ENCODE measurements at regions not wholly inside any gene's neighbourhood (a gene's known extent, or its start where the extent isn't known, plus 50 kb on each side); places are given as distances from the start of the nearest gene placed in this dataset.

DNA sequence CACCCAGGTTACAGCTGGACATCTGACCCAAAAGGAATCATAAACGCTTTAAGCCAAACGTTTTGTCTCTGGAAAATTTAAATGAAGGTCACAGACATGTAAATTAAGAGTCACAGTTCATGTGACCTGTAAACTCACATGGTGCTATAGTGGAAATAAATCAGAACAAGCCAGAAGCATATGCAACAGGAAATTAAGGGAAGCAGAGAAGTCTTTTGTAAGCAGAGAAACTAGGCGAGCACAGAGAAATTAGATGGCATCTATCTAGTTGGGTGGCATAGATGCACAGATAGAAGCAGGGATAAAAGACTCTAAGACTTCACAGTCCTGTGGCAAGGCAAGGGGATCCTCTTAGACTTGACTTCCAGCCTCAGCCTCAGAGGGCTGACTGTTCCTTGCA, 264.8 kb downstream of the GASK1B start:
- DNase-seq (ENCODE audit: low spot score) (no peak), ATAC-seq (no peak)
- intact Hi-C loops (cut with DNase I): no loop called here

DNA sequence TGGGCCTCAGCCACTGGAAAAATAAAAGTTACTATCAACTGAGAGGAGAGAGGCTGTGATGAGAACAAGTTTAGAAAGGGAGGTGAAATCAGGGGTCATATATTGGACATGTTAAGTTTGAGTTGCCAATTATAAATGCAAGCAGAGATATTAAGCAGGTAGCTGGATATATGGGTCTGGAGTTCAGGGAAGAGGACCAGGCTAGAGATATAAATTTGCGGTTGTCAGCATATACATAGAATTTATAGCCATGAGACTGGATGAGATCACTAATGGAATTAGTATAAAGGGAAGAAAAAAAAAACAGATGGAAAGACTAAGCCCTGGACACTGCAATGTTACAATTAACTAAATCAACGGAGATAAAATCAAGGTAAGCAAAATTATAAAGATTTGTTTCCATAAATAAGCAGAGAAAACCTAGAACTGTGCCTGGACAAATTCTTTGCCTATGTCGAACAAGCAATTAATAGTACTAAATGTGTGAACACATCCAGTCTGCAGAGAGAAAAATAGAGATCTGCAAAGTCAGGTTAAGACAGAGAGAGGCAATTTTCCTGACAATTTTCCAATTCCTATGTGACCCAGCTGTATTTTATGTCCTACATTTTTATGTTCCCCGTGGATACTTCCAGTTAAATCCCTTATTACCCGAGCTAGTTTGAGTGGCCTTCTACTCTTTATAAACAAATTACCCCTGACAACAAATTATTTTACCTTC, 265.4 kb downstream of the GASK1B start:
- ATAC-seq (no peak), DNase-seq (ENCODE audit: low spot score) (no peak)
- intact Hi-C loops (cut with DNase I): no loop called here

DNA sequence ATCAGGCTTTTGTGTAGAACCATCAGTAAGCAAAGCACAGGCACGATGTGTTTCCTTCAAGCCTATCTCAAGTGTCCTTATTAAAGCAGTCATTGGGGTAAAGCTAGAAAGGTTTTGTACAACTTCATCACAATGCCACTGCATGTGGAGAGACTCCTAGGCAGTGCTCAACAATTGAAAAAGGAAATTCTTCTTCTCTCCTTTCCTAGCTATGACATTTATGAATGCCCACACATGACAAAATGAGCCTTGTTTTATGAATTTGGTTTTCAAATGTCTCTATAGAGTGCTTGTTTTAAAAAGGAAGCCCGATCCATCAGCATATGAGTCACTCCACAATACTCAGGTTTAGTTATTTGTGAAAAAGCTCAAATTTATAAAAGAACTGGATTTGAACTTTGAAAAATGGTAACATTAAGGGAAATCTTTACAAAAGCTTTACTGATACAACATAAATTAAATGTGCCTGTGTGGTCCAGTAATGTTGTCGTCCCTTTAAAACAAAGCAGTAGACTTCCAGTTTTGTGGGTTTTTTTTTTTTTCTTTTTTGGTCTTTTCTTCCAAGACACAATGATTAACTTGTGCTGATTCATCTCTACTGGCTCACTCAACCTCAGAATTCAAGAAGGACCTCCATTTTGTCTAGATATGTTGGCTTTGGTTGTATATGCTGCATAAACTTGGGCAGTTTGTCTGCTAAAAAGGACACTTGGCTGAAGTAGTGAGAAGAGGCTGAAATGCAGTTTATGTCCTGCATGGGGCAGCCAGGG, 273.8 kb downstream of the GASK1B start:
- ATAC-seq: no peak
- intact Hi-C loops (cut with DNase I): no loop called here

DNA sequence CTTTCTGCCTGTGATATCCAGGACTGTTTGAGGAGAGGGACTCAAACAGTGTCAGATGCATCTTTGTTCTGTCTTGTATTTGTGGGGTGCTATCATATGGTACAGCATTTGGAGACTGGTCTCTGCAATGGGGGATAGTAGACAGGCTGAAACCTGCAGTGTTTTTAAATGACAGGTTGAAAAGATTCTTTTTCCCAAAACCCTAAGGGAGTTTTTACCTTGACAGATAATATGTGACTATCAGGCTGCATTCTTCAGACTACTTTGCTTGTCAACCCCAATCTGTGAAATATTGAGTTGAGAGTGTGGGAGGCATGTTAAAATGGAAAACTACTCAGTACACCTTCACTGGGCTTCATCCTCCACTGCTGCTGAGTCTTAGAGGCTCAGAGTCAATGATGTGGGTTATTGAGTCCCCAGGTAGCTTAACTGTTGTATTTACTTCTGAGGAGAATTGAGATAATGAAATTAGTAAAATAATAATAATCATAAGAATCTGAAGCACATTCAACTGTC, 274.9 kb downstream of the GASK1B start:
- intact Hi-C loops (cut with DNase I): no loop called here
- ATAC-seq (no peak), DNase-seq (ENCODE audit: low spot score) (no peak)

More for the DNA sequence above, 273.8 kb downstream of the GASK1B start:
- no peak for DNase-seq (ENCODE audit: low spot score)

DNA sequence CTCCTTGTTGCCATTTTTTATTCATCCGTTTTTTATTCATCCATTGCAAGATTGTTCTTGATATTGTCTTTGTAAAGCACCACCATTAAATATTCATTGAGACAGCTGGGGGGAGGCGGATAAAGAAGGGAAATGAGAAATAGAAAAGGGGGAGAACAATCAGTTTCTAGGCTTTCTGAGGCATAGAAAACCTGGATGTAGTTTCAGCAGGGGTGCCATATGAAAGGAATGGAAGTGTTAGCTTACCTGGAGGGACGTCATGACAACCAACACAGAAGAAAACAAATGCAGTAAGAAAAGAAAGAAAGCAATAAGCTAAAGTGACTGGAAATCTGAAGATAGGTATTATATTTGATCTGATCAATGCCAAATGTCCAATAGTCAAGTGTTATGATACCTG, 276.1 kb downstream of the GASK1B start:
- intact Hi-C loops (cut with DNase I): no loop called here
- no peak for ATAC-seq
- DNase-seq (ENCODE audit: low spot score): no peak

DNA sequence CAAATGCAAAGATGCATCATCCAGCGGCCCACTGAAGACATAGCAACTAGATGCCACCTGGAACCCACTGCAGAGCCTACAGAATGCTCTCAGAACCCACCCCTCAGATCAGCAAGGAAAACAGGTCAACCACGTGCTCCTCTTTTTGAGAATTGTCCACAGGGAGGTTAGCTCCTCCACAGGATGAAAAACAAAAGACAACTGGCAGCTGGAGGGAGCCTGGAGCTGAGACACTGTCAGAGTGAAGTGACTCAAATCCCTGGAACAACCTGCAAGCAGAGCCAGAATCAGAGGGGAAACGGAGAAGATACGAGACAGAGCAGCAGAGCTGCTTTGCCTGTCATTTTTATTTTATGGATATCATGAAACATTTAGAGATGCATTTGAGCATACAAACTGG, 277.6 kb downstream of the GASK1B start:
- DNase-seq (ENCODE audit: low spot score): no peak
- intact Hi-C loops (cut with DNase I): no loop called here
- ATAC-seq: no peak

DNA sequence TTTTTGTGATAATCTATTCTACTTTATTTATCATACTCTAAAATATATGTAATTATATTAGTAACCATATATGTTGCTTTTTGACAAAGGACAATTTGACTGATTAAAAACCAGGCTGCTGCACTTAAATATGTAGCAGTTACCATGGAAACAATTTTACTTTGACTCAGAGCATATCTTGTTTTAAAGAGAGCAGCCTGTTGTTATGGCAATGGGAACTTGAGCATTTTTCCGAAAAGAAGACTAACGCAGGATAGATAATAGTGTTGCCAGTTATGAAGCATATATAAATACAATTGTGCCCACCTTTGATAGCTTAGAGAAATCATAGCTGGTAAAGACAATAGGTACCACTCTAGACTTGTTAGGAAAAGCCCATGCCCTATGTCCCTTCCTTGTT, 283.0 kb downstream of the GASK1B start:
- DNase-seq (ENCODE audit: low spot score): no peak
- ATAC-seq: no peak
- intact Hi-C loops (cut with DNase I): no loop called here

DNA sequence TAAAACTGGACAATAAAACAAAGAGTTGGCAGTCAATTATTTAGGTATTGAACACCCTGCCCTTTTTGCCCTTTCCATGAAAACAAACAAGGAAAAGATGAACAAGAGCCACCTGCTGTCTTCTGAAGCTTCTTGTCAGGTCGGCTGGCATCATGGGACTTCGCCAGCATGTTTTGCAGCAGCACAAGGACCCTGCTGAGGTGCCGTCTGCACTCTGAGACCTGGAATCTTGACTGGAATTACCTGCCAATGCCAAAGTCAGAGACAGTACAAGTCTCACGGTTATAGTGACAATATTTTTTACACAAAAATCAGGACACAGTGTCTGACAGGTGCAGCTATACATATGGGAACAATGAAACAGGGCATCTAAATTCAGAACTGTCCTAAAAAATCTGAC, 284.5 kb downstream of the GASK1B start:
- intact Hi-C loops (cut with DNase I): no loop called here
- ATAC-seq (no peak), DNase-seq (ENCODE audit: low spot score) (no peak)

DNA sequence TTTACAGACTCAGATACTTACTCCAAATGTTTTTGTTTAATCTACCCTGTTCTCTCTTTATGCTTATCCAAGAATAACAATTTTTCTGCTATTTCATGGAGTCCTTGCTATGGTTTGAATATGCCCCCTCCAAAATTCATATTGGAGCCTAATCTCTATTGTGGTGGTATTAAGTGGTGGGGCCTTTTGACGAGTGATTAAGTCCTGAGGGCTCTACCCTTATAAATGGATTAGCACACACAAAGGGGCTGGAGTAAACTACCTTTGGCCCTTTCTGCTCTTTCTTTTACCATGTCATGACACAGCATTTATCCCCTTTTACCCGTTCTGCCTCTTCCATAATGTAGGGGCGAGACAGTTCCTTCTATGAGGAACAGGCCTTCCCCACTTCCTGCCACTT, 285.5 kb downstream of the GASK1B start:
- ATAC-seq (no peak), DNase-seq (ENCODE audit: low spot score) (no peak)
- intact Hi-C loops (cut with DNase I): loop anchor here (2.0 kb wide), 1 partner anchor 79 kb away; no protein-coding TSS in a partner anchor

DNA sequence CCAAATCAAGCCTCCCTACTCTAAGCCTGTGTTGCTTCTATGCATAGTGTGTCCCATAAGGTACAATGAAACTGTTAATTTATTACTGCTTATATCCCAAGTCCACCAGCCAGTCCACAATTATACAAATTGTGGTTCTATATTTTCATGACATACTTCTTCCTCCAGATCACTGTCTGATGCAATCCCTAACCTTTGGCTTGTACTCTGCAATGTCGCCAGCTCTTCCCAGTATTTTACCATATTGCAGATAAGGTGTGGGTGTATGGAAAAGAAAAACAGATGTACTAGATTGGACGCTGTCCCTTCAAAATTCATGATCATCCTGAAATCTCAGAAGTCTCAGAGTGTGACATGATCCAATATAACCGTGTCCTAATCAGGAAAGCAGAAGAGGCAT, 286.2 kb downstream of the GASK1B start:
- ATAC-seq (no peak), DNase-seq (ENCODE audit: low spot score) (no peak)
- intact Hi-C loops (cut with DNase I): loop anchor here (2.0 kb wide), 1 partner anchor 78 kb away; no protein-coding TSS in a partner anchor

DNA sequence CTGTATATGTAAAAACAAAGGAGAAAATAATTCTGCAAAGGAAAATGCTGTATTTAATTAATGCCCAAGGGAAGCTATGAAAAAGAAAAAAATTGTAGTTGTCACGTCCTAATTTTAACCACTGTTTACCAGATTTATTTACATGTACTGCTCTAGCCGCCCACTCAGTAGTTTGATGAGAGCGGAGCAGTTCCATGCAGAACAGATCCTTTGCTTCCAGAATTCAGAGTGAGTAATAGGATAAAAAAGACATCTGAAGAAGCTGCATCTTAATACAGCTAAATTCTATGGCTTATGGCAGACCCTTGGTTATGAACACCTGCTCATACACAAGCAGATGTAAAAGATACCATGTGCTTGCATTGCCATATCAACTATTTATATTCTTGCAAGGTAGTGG, 287.0 kb downstream of the GASK1B start:
- ATAC-seq (no peak), DNase-seq (ENCODE audit: low spot score) (no peak)
- intact Hi-C loops (cut with DNase I): loop anchor here (2.0 kb wide), 1 partner anchor 77 kb away; no protein-coding TSS in a partner anchor

DNA sequence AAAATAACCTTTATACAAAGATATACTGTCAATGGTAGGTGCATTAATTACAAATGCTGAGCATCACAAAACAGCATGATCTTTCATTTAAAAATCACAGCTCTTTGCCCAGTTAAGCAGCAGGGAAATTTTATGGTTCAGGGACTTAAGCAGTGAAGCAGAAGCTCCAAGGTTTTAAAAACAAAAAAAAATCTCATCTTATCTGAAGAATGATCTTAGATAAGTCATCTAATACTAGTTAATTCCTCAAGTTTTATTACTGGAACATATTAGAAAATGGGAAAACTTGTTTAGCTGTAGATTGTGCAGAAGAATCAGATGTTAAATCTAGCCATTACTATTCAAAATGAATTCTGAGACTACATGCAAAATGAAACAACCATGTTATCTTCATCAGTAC, 289.9 kb downstream of the GASK1B start:
- DNase-seq (ENCODE audit: low spot score) (no peak), ATAC-seq (no peak)
- intact Hi-C loops (cut with DNase I): no loop called here

DNA sequence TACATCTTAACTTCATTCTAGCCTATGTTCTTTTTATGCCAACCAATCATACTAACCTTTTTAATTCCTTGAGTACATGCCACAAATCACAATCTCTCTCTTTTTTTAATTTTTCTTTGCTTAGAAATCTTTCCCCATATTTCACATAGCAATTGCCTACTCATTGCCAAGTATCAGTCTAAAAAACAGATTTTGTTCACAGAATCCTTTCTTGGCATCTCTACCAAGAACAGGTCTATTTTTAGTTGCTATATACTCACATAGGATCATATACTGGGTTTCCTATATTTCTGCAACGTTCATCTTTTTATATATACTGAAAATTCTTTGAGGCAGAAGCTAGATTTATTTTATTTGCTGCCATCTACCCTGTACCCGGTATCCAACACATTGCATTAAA, 292.1 kb downstream of the GASK1B start:
- no peak for ATAC-seq
- intact Hi-C loops (cut with DNase I): no loop called here

DNA sequence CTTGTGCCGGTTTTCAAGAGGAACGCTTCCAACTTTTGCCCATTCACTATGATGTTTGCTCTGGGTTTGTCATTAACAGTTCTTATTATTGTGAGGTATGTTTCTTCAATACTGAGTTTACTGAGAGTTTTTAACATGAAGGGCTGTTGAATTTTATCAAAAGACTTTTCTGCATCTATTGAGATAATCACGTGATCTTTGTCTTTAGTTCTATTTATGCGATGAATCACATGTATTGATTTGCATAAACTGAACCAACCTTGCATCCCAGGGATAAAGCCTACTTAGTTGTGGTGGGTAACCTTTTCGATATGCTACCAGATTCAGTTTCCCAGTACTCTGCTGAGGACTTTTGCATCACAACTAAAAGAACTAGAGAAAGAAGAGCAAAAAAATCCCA, 318.0 kb downstream of the GASK1B start:
- intact Hi-C loops (cut with DNase I): no loop called here
- no peak for ATAC-seq

More for the DNA sequence above, 292.1 kb downstream of the GASK1B start:
- no peak for DNase-seq (ENCODE audit: low spot score)

DNA sequence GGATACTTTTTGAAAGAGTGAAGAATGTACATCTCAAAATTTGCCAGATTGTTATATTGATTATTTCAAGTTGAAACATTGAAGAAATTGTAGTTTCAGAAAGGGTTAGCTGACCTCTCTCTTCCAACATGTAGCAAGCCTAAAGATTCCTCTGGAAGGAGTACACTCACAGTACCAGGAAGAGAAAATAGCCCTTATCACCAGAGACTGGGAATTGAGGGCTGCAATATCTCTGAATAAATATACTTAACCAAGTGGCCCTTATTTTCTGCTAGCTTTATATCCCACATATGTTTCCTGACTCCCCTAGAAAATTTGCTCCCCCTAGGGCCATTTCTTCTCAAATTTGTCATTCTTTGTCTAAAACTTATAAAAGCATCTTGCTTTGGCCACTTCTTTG, 332.2 kb downstream of the GASK1B start:
- DNase-seq (ENCODE audit: low spot score): no peak
- ATAC-seq: no peak
- intact Hi-C loops (cut with DNase I): no loop called here

More for the DNA sequence above, 318.0 kb downstream of the GASK1B start:
- DNase-seq (ENCODE audit: low spot score): no peak

DNA sequence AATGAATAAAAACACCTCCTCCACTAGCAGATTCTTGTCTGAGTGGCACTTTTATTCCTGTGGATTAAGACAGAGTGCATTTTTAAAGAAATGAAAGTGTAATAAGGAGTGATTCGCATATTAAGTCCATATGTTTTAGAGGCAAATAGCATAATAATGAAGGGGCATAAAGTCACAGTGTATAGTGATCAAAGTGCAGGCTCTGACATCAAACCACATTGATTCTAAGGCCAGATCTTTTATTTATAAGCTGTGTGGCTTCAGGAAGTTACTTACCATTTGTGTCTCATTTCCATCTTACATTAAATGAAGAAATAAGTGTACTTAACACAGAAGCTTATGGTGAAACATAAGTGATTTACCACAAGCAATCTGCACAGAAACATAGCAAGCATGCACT, 332.8 kb downstream of the GASK1B start:
- ATAC-seq (no peak), DNase-seq (ENCODE audit: low spot score) (no peak)
- intact Hi-C loops (cut with DNase I): no loop called here

DNA sequence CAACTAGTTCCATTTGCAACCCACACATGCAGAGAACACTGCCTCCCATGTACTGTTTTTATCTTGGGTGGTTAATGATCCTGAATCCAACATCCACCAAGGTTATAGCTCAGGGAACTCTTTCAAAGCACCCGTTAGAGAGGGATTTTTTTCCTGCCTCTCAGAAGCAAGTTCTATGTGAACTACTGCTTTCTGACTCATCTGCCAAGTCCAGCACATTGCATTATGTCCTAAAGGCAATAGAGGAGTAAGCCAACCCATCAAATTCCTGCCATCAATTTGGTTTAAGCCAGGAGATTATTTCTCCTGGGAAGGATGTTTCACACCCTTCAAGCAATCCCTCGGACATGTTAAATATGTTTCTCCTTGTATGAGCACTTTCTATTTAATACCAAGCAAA, 334.5 kb downstream of the GASK1B start:
- no peak for DNase-seq (ENCODE audit: low spot score)

DNA sequence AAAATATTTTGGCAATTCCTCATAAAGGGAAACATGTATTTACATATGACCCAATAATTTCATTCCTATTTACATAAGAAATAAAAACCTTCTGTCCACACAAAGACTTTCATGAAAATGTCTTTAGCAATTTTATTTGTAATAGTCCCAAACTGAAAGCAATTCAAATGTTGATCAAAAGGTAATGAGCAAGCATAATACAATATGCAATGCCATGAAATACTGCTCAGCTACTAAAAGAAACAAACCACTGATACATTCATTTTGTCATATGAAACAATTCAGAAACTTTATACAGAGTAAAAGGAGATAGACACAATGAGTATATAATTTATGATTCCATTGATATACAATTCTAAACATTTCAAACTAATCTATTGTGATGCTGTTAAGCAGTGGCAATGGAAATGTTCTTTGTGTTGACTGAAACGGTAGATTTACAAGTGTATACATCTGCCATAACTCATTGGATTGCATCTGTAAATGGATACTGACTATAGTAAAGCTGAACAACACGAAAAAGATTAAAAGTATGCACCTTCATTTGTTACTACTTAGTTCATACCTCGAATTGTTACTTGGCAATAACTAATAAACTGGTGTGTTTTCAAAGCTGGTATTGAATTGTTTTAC, 335.6 kb downstream of the GASK1B start:
- no peak for ATAC-seq
- intact Hi-C loops (cut with DNase I): no loop called here
- no peak for DNase-seq (ENCODE audit: low spot score)

More for the DNA sequence above, 334.5 kb downstream of the GASK1B start:
- intact Hi-C loops (cut with DNase I): no loop called here
- no peak for ATAC-seq

DNA sequence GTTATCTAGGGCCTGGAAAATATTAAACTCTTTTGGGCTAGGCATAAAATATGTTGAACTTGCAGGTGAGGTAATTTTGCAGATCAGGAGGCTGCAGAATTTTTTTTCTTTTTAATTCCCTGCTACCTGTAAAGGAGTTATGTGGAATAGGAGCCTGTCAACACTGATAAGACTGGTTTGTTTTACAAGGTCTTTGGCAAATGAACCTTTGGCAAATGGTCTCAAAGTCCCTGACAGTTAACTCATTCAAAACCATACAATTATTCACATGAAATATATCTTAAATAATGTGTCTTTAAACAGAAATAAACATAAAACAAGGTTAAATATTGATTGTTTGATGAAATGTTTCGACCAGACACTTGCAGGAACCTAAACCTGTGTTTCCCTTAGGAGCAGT, 340.2 kb downstream of the GASK1B start:
- ATAC-seq: no peak
- intact Hi-C loops (cut with DNase I): no loop called here

DNA sequence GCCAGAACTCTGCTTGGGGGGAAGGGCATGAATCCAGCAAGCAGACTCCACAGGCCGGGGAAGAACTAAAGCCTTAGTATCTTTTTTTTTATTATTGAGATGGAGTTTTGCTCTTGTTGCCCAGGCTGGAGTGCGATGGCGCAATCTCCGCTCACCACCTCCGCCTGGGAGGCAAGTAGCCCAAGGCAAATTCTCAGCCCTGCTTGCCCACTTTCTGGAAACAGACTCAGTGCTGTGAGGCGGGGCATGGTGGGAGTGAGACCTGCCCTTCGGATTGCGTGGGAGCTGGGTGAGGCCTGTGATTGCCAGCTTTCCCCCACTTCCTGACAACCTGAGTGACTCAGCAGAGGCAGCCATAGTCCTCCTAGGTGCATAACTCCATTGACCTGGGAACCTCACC, 348.8 kb downstream of the GASK1B start:
- DNase-seq (ENCODE audit: low spot score) (no peak), ATAC-seq (no peak)
- intact Hi-C loops (cut with DNase I): no loop called here

More for the DNA sequence above, 340.2 kb downstream of the GASK1B start:
- no peak for DNase-seq (ENCODE audit: low spot score)

All from sciatic nerve (tissue), 2 donors.